ENCODE measurements at regions not wholly inside any gene's neighbourhood (a gene's known extent, or its start where the extent isn't known, plus 50 kb on each side); places are given as distances from the start of the nearest gene placed in this dataset.
"Not testable (repeated sequence)": the region's sequence is repeated elsewhere in the genome, so short reads cannot be mapped to it uniquely, and the experiment has no call there.

DNA sequence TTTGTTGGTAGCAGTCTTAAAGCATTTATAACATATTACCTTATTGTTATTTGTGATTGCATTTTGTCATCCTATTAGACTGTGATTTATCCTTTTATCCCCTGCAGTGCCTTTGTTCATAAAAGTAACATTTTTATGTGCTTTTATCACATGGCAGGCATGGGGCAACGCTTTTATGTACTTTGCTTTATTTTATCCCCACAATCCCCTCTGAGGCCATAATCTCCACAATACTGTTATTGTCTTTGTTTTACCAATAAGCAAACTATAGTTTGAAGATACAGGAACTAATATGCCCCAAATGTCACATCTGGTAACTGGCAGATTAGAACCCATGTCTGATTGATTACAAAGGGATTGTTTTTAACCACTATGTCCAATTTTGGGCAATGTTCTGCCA, 613.5 kb downstream of the REEP3 start:
- no peak for DNase-seq

DNA sequence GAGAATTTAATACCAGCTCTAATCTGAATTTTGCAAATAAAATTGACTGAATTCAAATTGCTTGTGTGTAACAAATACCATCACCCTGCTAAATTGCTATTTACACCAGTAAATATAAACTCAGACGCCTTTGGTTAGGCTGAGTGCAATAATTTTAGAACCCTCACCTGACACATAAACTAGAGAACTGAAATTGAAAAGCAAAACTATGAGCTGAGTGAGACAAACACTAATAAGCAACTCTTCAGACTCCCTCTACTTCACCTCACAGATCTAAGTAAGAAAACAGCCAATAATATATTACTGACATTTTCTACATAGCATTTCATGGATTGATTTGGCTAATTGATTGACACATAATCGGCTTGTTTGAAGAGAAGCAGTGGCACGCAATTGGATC, 621.2 kb downstream of the REEP3 start:
- DNase-seq = no peak

- no peak for DNase-seq
These were observed 627.4 kb downstream of the REEP3 start for GRCh38 chr10:64148607-64149006.

DNA sequence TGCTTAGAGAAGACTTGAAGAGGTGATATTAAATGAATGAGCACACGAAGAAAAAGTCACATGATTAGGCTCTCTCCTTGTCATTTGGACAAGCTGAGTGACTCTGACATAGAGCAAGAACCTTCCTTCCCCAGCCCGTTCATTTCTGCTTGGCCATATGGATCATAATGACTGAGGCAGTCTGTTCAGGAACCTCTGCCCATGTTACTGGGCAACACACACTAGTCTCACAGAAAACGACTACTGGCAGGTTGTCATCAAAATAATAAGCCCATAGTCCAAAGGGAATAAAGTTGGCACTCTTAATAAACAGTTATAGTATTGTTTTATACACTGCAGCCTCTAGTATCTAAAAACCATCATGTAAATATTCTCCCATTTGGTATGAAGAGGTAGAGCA, 635.0 kb downstream of the REEP3 start:
- no peak for DNase-seq

GRCh38 chr10:64158551-64158950, 637.4 kb downstream of the REEP3 start:
- DNase-seq = no peak

GRCh38 chr10:64159910-64160872, 639.0 kb downstream of the REEP3 start:
- no peak for DNase-seq

- DNase-seq = no peak
These were observed 649.6 kb downstream of the REEP3 start for GRCh38 chr10:64170791-64171190.

DNA sequence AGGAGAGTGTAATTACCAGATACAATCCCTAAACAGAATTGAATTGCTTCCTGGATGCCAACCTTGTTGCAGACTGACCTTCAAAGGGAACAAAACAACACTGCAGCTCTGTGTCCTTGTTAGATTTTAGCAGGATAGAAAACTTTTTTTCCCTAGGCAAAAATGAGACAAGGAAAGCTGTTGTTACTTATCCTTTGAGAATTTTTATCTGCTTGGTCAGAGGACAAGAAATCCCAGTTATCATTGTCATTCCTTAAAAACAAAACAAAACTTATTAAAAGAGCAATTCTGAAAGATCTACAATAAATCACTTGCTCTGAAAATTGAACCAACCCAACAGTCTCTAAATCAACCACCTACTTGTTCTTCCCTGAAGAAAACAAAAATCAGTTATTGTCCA, 652.6 kb downstream of the REEP3 start:
- no peak for DNase-seq

DNA sequence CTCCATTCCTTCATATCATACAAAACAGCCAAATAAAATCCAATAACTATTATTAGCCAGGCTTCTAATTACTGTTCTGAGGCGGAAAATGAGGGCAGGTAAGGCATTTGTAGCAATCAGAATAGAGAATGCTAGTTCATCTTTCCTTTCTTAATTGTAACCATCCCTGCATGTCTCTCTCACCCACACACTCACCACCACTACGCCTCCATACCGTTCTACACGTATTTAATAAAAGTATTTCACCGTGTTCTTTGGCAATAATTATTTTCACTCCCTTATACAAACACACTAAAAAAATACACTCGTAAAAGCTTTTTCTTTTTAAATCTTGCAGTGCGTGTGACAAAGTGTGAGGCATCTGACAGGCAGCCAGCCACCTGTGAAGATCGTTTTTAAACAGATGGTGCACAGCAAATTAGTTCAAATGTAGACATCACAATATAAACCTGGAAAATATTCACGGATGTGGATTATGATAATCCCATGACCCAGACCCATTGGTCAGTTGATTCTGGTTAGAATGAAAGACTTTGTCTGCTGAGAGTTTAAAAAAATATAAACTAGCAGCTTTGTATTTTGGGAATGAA, 653.6 kb downstream of the REEP3 start:
- DNase-seq = no peak

DNA sequence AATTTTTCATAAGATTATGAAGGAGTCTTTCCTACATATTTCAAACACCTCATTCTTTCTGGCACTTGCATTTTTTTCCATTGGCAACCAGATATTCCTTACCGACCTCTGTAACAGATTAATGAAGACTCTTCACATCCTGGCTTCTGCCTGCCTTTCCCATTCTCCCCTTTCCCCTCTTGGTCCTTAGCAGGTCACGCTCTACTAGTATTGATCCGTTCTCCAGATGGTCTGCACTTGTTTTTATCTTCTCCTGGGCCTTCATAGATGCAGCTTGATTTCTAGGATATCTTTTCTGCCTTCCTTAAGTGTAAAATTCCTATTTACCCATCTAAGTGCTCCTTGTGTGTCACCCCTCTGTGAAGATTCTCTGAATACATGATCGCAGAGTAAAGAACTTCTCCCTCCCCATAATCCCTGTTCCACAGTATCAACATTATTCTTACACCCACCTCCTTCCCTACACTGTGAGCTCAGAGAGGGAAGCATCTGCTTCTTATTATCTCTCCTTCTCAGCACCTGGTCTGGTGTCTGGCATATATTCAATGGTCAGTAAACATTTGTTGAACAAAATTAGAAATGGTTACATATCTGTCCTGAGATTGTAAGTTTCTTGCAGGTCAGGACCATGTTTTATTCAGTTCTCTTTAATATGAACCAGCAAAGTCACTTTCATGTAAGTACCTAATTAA, 654.2 kb downstream of the REEP3 start:
- DNase-seq = no peak

GRCh38 chr10:64182671-64183070, 661.5 kb downstream of the REEP3 start:
- no peak for DNase-seq

DNA sequence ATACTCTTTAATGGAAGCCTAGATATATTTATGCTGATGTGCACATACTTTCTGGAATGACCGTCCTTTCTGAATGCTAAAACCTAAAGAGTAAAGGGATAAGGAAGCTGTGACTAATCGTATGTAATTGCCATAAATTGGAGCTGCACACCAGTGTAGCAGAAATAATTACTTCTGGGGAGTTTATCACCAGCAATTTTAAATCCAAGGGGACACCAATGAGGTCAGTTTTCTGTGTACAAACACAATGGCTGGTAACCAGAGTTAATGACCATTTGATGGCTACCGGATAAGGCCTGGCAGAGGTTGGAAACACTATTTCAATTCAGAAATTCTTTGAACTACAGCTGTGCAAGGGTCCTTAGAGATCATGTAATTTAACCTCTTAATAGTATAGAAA, 670.1 kb downstream of the REEP3 start:
- no peak for DNase-seq

- no peak for DNase-seq
These were observed 675.6 kb downstream of the REEP3 start for GRCh38 chr10:64196638-64197315.

DNA sequence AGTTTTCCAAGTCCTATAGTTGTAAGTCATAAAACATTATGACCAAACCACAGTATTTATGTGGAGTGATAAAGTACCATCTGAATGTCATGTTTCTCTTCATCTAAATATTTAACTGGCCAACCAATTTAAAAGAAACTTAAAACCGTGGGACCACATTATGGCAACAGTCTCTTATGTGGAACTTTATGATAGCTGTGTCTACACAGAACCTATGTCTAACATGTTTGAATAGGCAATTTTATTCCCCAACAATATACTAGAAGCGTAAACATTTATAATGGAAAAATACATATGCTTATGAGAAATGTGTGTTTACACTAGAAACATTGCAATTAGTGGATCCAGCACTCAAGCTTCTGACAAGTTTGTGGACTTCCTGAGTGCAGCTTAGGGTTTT, 680.7 kb downstream of the REEP3 start:
- no peak for DNase-seq

GRCh38 chr10:64204504-64204903, 683.3 kb downstream of the REEP3 start:
- DNase-seq = not testable (repeated sequence)

DNA sequence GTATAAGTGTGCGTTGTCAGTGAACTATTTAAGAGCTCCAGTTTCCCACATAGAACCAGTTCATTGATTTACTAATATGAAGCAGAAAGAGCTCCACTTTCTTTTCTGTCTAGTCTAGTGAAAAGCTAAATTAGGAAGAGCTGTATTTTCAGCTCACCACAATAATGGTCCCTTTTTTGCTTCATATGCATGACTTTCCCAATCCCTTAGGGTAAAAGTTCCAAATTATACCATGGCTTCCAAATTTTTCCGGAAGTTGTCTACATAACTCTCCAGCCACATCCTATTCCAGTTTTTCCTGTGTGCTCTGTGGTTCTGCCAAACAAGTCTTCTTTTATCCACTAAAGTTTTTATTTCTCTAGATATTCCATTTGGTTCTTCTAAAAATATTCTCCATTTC, 685.2 kb downstream of the REEP3 start:
- no peak for DNase-seq

DNA sequence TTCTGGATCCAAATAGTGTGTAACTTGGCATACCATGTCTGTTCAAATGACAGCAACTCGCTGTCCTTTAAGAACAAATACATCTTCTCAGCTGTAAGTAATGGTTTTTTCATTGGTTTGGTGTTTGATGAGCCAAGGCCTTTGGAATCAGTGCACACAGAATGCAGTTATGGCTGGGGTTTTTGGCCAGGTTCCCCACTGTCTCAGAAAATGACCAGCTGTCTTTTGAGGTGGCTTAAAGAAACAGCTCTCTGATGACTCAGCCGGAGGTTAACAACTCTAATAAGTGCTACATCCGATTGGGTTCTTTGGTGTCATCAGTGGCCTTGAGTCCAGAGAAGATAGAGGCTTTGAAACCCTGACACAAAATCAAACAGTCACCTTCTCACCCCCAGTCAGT, 688.4 kb downstream of the REEP3 start:
- no peak for DNase-seq

GRCh38 chr10:64210211-64210610, 689.0 kb downstream of the REEP3 start:
- DNase-seq = no peak

GRCh38 chr10:64211466-64211865, 690.3 kb downstream of the REEP3 start:
- DNase-seq = no peak

GRCh38 chr10:64215088-64215487, 693.9 kb downstream of the REEP3 start:
- no peak for DNase-seq

DNA sequence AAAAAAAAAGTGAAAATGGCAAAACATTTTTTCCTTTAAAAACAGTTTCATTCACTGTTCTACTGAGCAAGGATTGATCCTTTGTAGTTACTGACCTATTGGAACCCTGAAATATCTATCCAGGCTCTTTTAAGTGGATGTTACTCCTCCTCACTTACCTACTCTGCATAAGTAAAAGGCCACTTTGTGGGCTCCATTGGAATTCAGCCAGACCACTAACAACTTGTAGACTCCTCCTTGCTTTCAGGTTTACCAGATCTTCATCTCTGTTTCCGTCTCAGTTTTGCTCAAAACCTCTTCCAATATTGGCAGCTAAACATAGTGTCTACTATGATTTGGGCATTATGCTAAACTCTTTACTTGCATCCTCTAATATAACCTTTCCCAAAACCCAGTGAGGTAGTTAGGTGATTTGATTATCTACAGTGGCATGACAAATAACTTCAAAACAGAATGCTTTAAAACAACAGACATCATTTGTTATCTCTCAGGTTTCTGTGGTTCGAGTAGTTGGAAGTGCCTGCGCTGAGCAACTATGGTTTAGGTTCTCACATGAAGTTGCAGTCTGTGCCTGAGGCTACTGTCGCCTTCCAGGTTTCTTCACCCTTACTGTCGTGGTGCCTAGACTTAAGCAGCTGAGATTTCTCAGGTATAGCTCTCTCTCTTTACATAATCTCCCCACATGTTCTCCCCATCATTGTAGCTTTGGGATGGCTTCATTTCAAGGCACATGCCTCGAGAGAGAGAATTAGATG, 698.2 kb downstream of the REEP3 start:
- DNase-seq = no peak

GRCh38 chr10:64234489-64234888, 713.3 kb downstream of the REEP3 start:
- no peak for DNase-seq

Measured in central memory CD4-positive, alpha-beta T cell (primary cell).